NCI-H69 (cell line): ENCODE measurements at regions not wholly inside any gene's neighbourhood (a gene's known extent, or its start where the extent isn't known, plus 50 kb on each side); places are given as distances from the start of the nearest gene placed in this dataset.

Experiments used
- DNase-seq: peaks from one replicate; lab custom pipeline; 2025; lab: John Stamatoyannopoulos, UW

GRCh38 chr2:198702796-198703195 lies 754.9 kb downstream of the SATB2 start:
- no peak for DNase-seq

GRCh38 chr2:198701481-198701880 lies 756.3 kb downstream of the SATB2 start:
- DNase-seq: peak; percentile 39

GRCh38 chr2:198700319-198700718 lies 757.4 kb downstream of the SATB2 start:
- DNase-seq: peak; percentile 95

- no peak for DNase-seq
Observed at GRCh38 chr2:198698230-198698629, 759.5 kb downstream of the SATB2 start.

- DNase-seq: no peak
Observed at GRCh38 chr2:198697794-198698193, 759.9 kb downstream of the SATB2 start.

- DNase-seq: no peak
Observed at GRCh38 chr2:198697218-198697617, 760.5 kb downstream of the SATB2 start.

- DNase-seq: no peak
Observed at GRCh38 chr2:198695879-198696278, 761.9 kb downstream of the SATB2 start.

GRCh38 chr2:198692907-198693510 lies 764.7 kb downstream of the SATB2 start:
- peak; percentile 88 for DNase-seq

GRCh38 chr2:198691236-198691635 lies 766.5 kb downstream of the SATB2 start:
- no peak for DNase-seq

- no peak for DNase-seq
Observed at GRCh38 chr2:198664321-198664720, 793.4 kb downstream of the SATB2 start.

GRCh38 chr2:198662905-198663304 lies 794.8 kb downstream of the SATB2 start:
- peak; percentile 1 for DNase-seq

- no peak for DNase-seq
Observed at GRCh38 chr2:198660501-198660900, 797.2 kb downstream of the SATB2 start.

GRCh38 chr2:198659096-198659870 lies 798.5 kb downstream of the SATB2 start:
- peak; percentile 86 for DNase-seq

- peak; percentile 70 for DNase-seq
Observed at GRCh38 chr2:198657512-198658121, 800.1 kb downstream of the SATB2 start.

GRCh38 chr2:198656869-198657268 lies 800.9 kb downstream of the SATB2 start:
- no peak for DNase-seq

- DNase-seq: no peak
Observed at GRCh38 chr2:198654646-198655045, 803.1 kb downstream of the SATB2 start.

GRCh38 chr2:198653311-198653710 lies 804.4 kb downstream of the SATB2 start:
- DNase-seq: no peak

- no peak for DNase-seq
Observed at GRCh38 chr2:198652461-198652860, 805.3 kb downstream of the SATB2 start.

GRCh38 chr2:198645816-198646215 lies 811.9 kb downstream of the SATB2 start:
- DNase-seq: no peak

GRCh38 chr2:198641161-198641560 lies 816.6 kb downstream of the SATB2 start:
- DNase-seq: no peak

GRCh38 chr2:198640463-198640862 lies 817.3 kb downstream of the SATB2 start:
- DNase-seq: peak; percentile 48

- peak; percentile 25 for DNase-seq
Observed at GRCh38 chr2:198639580-198639979, 818.2 kb downstream of the SATB2 start.

GRCh38 chr2:198638577-198638976 lies 819.2 kb downstream of the SATB2 start:
- DNase-seq: no peak
